ENCODE measurements at regions not wholly inside any gene's neighbourhood (a gene's known extent, or its start where the extent isn't known, plus 50 kb on each side); places are given as distances from the start of the nearest gene placed in this dataset.

DNA sequence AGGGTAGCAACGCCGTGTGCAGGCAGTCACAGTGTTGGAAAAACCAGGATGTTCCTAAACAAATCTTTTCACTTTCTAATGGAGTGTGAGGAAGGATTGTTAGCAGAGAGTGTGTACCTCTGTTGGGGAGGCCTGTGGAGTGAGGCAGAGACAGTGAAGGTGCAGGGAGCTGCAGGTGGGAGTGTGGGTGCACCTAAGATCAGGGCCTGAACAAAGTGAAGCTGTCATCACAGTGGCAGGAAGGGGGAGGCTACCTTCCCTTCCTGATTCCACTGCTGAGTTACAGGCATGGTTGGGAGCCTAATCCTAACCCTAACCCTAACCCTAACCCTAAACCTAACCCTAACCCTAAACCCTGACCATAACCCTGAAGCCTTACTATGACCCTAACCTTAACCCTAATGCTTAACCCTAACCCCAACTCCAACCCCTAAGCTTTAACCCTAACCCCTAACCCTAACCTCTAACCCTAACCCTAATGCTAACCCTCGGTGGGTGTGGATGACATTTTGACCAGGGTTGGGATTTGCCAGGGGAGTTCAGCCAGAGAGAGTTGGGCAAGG is 158.8 kb upstream of the KLF6 start:
- Histone ChIP-seq H4K20me1 (ENCODE audit: control insufficient read depth, extremely low read depth, insufficient read depth, low read length) (no peaks in the 10 kb centered on the region), H3K9ac (ENCODE audit: control insufficient read depth, extremely low read depth, insufficient read depth, low read length) (no peak overlapping the region), H3K9me3 (ENCODE audit: control insufficient read depth, low read depth, low read length) (no peaks in the 10 kb centered on the region), H3K36me3 (ENCODE audit: control insufficient read depth in 2 of 2, extremely low read depth in 1 of 2, insufficient read depth in 2 of 2, low read length in 2 of 2) (no peaks in the 10 kb centered on the region), H3K79me2 (ENCODE audit: control insufficient read depth, insufficient read depth, low read length) (no peaks in the 10 kb centered on the region), H3K27ac (ENCODE audit: control insufficient read depth, insufficient read depth, low read length) (no peak overlapping the region), H3K4me2 (ENCODE audit: control insufficient read depth, extremely low read depth, insufficient read depth, low read depth, low read length) (no peak overlapping the region), H3K9me1 (ENCODE audit: control insufficient read depth, extremely low read depth, insufficient read depth, low read length) (no peaks in the 10 kb centered on the region), H3K27me3 (ENCODE audit: control insufficient read depth, extremely low read depth, insufficient read depth, low read length) (no peaks in the 10 kb centered on the region), H2AFZ (ENCODE audit: control insufficient read depth, low read length) (no peak overlapping the region), H3K4me1 (ENCODE audit: control insufficient read depth, extremely low read depth, insufficient read depth, low read length) (peaks cover 29% of the 10 kb centered on the region), H3K4me3 (ENCODE audit: control insufficient read depth in 2 of 3, extremely low read depth in 1 of 3, insufficient read depth in 2 of 3, low read depth in 1 of 3, low read length in 3 of 3) (peak overlapping the region in 1 of 3 experiments; percentile 26)
- DNase-seq (ENCODE audit: low read depth, low spot score), result no peak
- TF ChIP-seq, protein P1, sequence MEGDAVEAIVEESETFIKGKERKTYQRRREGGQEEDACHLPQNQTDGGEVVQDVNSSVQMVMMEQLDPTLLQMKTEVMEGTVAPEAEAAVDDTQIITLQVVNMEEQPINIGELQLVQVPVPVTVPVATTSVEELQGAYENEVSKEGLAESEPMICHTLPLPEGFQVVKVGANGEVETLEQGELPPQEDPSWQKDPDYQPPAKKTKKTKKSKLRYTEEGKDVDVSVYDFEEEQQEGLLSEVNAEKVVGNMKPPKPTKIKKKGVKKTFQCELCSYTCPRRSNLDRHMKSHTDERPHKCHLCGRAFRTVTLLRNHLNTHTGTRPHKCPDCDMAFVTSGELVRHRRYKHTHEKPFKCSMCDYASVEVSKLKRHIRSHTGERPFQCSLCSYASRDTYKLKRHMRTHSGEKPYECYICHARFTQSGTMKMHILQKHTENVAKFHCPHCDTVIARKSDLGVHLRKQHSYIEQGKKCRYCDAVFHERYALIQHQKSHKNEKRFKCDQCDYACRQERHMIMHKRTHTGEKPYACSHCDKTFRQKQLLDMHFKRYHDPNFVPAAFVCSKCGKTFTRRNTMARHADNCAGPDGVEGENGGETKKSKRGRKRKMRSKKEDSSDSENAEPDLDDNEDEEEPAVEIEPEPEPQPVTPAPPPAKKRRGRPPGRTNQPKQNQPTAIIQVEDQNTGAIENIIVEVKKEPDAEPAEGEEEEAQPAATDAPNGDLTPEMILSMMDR (optimal IDR thresholded peaks at IDR 0.05 in 1 of 3, IDR thresholded peaks at IDR 0.05 in 1 of 3, conservative IDR thresholded peaks at IDR 0.05 in 1 of 3; ENCODE audit: extremely low read depth in 1 of 3, insufficient read depth in 2 of 3, low read length in 3 of 3), result no peak
- TF ChIP-seq EZH2 (IDR thresholded peaks at IDR 0.05; ENCODE audit: low read length), result no peak
- dilution Hi-C loops (cut with MboI; ENCODE audit: extremely low pct_ligation_motif_present, low sequenced_read_pairs), result no loop called here
- no peak for FAIRE-seq

DNA sequence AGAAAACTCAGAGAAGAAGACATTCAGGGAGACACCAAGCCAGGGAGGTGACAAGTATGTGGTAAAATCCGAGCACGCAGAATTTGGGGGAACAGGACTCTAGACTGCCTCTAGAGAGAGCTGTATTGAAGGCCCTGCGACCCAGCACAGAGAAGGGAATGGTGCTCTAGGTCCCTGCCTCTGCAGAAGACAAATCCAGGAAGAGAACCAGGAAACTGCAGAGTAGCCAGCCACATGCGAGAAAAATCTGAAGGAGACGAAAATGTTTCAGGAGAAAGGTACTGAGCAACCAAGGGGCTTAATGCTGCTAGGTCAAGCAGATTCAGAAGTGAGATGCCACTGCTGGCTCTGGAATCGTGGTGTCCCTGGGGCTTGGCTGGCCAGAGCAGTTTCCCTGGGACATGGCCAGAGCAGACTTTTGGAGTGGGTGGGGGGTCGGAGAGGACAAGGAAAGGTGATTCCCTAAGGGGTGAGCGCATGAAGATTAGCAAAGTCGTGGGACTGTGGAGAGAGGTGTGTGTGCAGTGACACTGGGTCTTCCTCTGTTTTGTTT is 158.0 kb upstream of the KLF6 start:
- Histone ChIP-seq H3K4me1 (ENCODE audit: control insufficient read depth, extremely low read depth, insufficient read depth, low read length) (peaks cover 26% of the 10 kb centered on the region), H3K27me3 (ENCODE audit: control insufficient read depth, extremely low read depth, insufficient read depth, low read length) (no peaks in the 10 kb centered on the region), H4K20me1 (ENCODE audit: control insufficient read depth, extremely low read depth, insufficient read depth, low read length) (no peaks in the 10 kb centered on the region), H3K4me3 (ENCODE audit: control insufficient read depth in 2 of 3, extremely low read depth in 1 of 3, insufficient read depth in 2 of 3, low read depth in 1 of 3, low read length in 3 of 3) (peak overlapping the region in 1 of 3 experiments; percentile 26), H2AFZ (ENCODE audit: control insufficient read depth, low read length) (no peak overlapping the region), H3K36me3 (ENCODE audit: control insufficient read depth in 2 of 2, extremely low read depth in 1 of 2, insufficient read depth in 2 of 2, low read length in 2 of 2) (no peaks in the 10 kb centered on the region), H3K27ac (ENCODE audit: control insufficient read depth, insufficient read depth, low read length) (peak overlapping the region; percentile 84), H3K4me2 (ENCODE audit: control insufficient read depth, extremely low read depth, insufficient read depth, low read depth, low read length) (peak overlapping the region; percentile 43), H3K9me3 (ENCODE audit: control insufficient read depth, low read depth, low read length) (no peaks in the 10 kb centered on the region), H3K9ac (ENCODE audit: control insufficient read depth, extremely low read depth, insufficient read depth, low read length) (peak overlapping the region; percentile 65), H3K79me2 (ENCODE audit: control insufficient read depth, insufficient read depth, low read length) (no peaks in the 10 kb centered on the region), H3K9me1 (ENCODE audit: control insufficient read depth, extremely low read depth, insufficient read depth, low read length) (no peaks in the 10 kb centered on the region)
- no peak for TF ChIP-seq EZH2 (IDR thresholded peaks at IDR 0.05; ENCODE audit: low read length)
- TF ChIP-seq, protein P1 (optimal IDR thresholded peaks at IDR 0.05 in 1 of 3, IDR thresholded peaks at IDR 0.05 in 1 of 3, conservative IDR thresholded peaks at IDR 0.05 in 1 of 3; ENCODE audit: extremely low read depth in 1 of 3, insufficient read depth in 2 of 3, low read length in 3 of 3), result no peak
- DNase-seq (ENCODE audit: low read depth, low spot score), result no peak
- FAIRE-seq, result no peak
- dilution Hi-C loops (cut with MboI; ENCODE audit: extremely low pct_ligation_motif_present, low sequenced_read_pairs), result no loop called here

Data from keratinocyte (primary cell).